Calu3 (cell line): ENCODE measurements at regions not wholly inside any gene's neighbourhood (a gene's known extent, or its start where the extent isn't known, plus 50 kb on each side); places are given as distances from the start of the nearest gene placed in this dataset.

ENCODE experiments used
- BruUV-seq: library from RNA; stranded (reverse); fragments of 400-500 nt; replicated peaks from 2 replicates; lab custom pipeline; 2021; lab: Mats Ljungman, UMichigan
- CTCF ChIA-PET: fragments of 300-600 bp; sonication (Branson Sonifier 250); formaldehyde crosslinking; loops from one replicate; lab custom pipeline; 2022; ENCODE audit warnings: antibody characterized with exemption; lab: Charles Lee
- DNase-seq: peaks from one replicate; pipeline ENCODE4 v3.0.0; 2022
- H3K27ac Mint-ChIP-seq: one replicate; pipeline ENCODE4 v1.8.0; 2022; ENCODE audit warnings: mixed read lengths; ENCODE audit not compliant: unreplicated experiment
- H3K27me3 Mint-ChIP-seq: one replicate; pipeline ENCODE4 v1.8.0; 2022; ENCODE audit warnings: mixed read lengths; ENCODE audit not compliant: unreplicated experiment
- H3K36me3 Mint-ChIP-seq: one replicate; pipeline ENCODE4 v1.8.0; 2022; ENCODE audit warnings: mild to moderate bottlenecking, moderate library complexity, mixed read lengths; ENCODE audit not compliant: insufficient read depth, unreplicated experiment
- H3K4me1 Mint-ChIP-seq: one replicate; pipeline ENCODE4 v1.8.0; 2022; ENCODE audit warnings: mild to moderate bottlenecking, low read depth, mixed read lengths; ENCODE audit not compliant: unreplicated experiment
- H3K4me3 Mint-ChIP-seq: one replicate; pipeline ENCODE4 v1.8.0; 2022; ENCODE audit warnings: mild to moderate bottlenecking, low read depth, moderate library complexity, mixed read lengths; ENCODE audit not compliant: unreplicated experiment
- H3K9me3 Mint-ChIP-seq: one replicate; pipeline ENCODE4 v1.8.0; 2022; ENCODE audit warnings: low read depth, mixed read lengths; ENCODE audit not compliant: unreplicated experiment
- intact Hi-C: fragments of 100-400 bp; cut with micrococcal nuclease; formaldehyde crosslinking; loops from one replicate; pipeline ENCODE4 v1.10.0; 2022; ENCODE audit not compliant: unreplicated experiment
- TF ChIP-seq, protein P1 (sequence below): fragments of 200-600 bp; IDR thresholded peaks from one replicate; pipeline ENCODE4 v1.8.0; 2022; ENCODE audit warnings: antibody characterized with exemption; ENCODE audit not compliant: unreplicated experiment

DNA sequence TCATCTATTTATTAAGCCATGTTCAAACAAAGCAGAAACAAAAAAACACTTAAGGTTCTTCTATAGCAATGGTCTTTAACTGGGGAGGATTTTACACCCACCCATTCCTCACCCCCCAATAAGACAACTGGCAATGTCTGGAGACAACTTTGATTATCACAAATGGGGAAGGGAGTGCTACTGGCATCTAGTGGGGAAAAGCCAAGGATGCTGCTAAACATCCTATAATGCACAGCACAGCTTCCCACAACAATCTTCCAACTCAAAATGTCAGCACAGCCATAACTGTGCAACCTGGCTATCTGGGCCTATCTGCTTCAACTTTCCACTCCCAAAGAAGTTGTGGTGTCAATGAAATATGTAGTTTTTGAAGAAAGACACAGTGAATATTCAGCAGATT lies 1044.4 kb downstream of the CDH8 start:
- DNase-seq = no peak
- CTCF ChIA-PET = no interaction called here
- Mint-ChIP-seq H3K27ac (no peak overlapping the region), H3K27me3 (no peaks in the 10 kb centered on the region), H3K4me1 (no peaks in the 10 kb centered on the region), H3K9me3 (peaks cover 12% of the 10 kb centered on the region), H3K4me3 (no peak overlapping the region), H3K36me3 (no peaks in the 10 kb centered on the region)
- no TSS peak for BruUV-seq
- intact Hi-C loops = no loop called here
- TF ChIP-seq, protein P1, sequence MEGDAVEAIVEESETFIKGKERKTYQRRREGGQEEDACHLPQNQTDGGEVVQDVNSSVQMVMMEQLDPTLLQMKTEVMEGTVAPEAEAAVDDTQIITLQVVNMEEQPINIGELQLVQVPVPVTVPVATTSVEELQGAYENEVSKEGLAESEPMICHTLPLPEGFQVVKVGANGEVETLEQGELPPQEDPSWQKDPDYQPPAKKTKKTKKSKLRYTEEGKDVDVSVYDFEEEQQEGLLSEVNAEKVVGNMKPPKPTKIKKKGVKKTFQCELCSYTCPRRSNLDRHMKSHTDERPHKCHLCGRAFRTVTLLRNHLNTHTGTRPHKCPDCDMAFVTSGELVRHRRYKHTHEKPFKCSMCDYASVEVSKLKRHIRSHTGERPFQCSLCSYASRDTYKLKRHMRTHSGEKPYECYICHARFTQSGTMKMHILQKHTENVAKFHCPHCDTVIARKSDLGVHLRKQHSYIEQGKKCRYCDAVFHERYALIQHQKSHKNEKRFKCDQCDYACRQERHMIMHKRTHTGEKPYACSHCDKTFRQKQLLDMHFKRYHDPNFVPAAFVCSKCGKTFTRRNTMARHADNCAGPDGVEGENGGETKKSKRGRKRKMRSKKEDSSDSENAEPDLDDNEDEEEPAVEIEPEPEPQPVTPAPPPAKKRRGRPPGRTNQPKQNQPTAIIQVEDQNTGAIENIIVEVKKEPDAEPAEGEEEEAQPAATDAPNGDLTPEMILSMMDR = no peak

DNA sequence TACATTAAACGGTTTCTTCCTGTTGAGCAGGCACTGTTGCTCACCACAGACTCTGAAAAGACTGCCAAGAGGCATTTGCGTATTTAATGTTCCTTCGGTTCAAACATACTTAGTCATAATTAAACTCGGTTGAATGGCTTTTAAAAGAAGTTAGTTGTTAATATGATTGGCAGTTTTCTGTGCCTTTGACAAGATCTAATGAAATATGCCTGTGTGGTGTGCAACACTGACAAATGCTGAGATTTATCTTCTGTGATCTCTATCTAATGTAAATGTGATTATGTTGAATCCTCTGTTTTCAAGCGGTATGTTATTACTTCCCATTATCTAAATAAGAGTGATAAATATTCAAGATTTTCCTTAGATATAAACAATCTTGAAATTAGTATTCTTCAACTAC lies 1046.6 kb downstream of the CDH8 start:
- DNase-seq = no peak
- TF ChIP-seq, protein P1 = no peak
- Mint-ChIP-seq H3K36me3 (no peaks in the 10 kb centered on the region), H3K9me3 (peaks cover 17% of the 10 kb centered on the region), H3K4me3 (no peak overlapping the region), H3K27me3 (no peaks in the 10 kb centered on the region), H3K4me1 (no peaks in the 10 kb centered on the region), H3K27ac (no peak overlapping the region)
- CTCF ChIA-PET = no interaction called here
- intact Hi-C loops = no loop called here
- no TSS peak for BruUV-seq

DNA sequence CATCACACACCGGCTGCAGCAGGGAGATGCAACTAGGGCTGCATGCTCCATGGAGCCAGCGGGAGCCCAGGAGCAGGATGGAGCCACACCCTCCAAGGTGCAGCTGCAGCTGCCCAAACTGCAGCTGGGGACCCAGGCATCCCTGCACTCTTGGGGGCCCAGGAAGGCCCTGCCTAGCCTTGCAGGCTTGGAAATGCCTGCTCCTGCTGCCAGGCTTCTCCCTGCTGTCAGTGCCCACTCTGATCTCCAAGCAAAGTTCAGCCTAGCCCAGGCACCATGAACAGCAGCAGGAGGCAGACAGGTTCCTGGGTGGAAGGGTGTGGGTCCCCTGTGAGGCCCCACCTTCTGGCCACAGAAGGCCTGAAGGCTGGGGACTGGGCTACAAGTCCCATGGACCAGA lies 1057.1 kb downstream of the CDH8 start:
- Mint-ChIP-seq H3K36me3 (no peaks in the 10 kb centered on the region), H3K9me3 (peaks cover 8% of the 10 kb centered on the region), H3K4me1 (no peaks in the 10 kb centered on the region), H3K4me3 (no peak overlapping the region), H3K27me3 (no peaks in the 10 kb centered on the region), H3K27ac (no peak overlapping the region)
- CTCF ChIA-PET = no interaction called here
- TF ChIP-seq, protein P1 = no peak
- intact Hi-C loops = no loop called here
- no peak for DNase-seq
- no TSS peak for BruUV-seq

DNA sequence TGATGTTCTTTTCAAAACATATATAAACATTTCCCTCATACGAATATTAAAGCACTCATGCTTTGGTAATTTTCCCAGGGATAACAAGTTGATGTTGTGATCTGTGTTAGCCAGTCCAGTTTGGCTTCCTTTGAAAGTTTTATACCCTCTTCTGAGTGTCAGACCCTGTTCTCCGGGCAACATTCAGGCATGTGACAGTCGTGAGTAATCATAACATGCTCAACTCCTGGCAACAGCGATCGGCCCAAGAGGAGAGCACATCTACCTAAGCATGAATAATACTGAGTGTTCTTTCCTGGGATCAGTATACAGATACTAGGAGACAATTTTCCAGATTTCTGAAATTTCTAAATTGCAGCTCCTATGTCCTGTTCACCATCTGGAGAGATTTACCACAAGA lies 1086.4 kb downstream of the CDH8 start:
- DNase-seq = no peak
- BruUV-seq = no TSS peak
- H3K9me3 Mint-ChIP-seq = peaks cover 4% of the 10 kb centered on the region
- intact Hi-C loops = no loop called here
- no peaks in the 10 kb centered on the region for H3K27me3 Mint-ChIP-seq
- H3K36me3 Mint-ChIP-seq = no peaks in the 10 kb centered on the region
- H3K4me1 Mint-ChIP-seq = no peaks in the 10 kb centered on the region
- TF ChIP-seq, protein P1 = no peak
- CTCF ChIA-PET = no interaction called here
- no peak overlapping the region for H3K4me3 Mint-ChIP-seq
- no peak overlapping the region for H3K27ac Mint-ChIP-seq
